A673 (cell line): ENCODE measurements at regions not wholly inside any gene's neighbourhood (a gene's known extent, or its start where the extent isn't known, plus 50 kb on each side); places are given as distances from the start of the nearest gene placed in this dataset.

Source experiments
- CTCF ChIP-seq: fragments of 300-800, 200-600 bp; sonication (generic); conservative IDR thresholded peaks from 2 replicates; pipeline ENCODE4 v1.5.1; 2017; ENCODE audit warnings: low read depth, mild to moderate bottlenecking, antibody characterized with exemption, low read length, moderate library complexity, mixed read lengths
- EZH2 ChIP-seq: fragments of 200-600 bp; sonication (generic); IDR thresholded peaks from 2 replicates; pipeline ENCODE4 v1.6.1; 2017; ENCODE audit warnings: borderline replicate concordance, low read depth, mild to moderate bottlenecking, mixed read lengths, antibody characterized with exemption, low read length; ENCODE audit not compliant: poor library complexity, severe bottlenecking

GRCh38 chr4:71156616-71157015, 163.2 kb downstream of the DCK start:
- TF ChIP-seq CTCF: no peak
- TF ChIP-seq EZH2: no peak
